ENCODE measurements at regions not wholly inside any gene's neighbourhood (a gene's known extent, or its start where the extent isn't known, plus 50 kb on each side); places are given as distances from the start of the nearest gene placed in this dataset.

GRCh38 chr10:126729314-126729870 lies 58.9 kb upstream of the C10orf90 start:
- TF ChIP-seq POLR2A (IDR thresholded peaks at IDR 0.05) (no peak), CTCF (IDR thresholded peaks at IDR 0.05) (no peak), POLR2AphosphoS5 (IDR thresholded peaks at IDR 0.05) (no peak)

Measured in prostate gland (tissue), 2 donors.